HFF-Myc (cell line): ENCODE measurements at regions not wholly inside any gene's neighbourhood (a gene's known extent, or its start where the extent isn't known, plus 50 kb on each side); places are given as distances from the start of the nearest gene placed in this dataset.

ENCODE experiments used
- DNase-seq: peaks from one replicate; pipeline ENCODE4 v3.0.0-alpha.2; 2011; ENCODE audit warnings: low read depth; ENCODE audit errors: extremely low read depth
- H3K4me3 ChIP-seq: replicated peaks from 2 replicates; pipeline ENCODE4 v1.5.1; 2011; ENCODE audit warnings: low read depth, mild to moderate bottlenecking, control low read depth, low read length
- CTCF ChIP-seq: IDR thresholded peaks from 2 replicates; pipeline ENCODE4 v1.5.1; 2012; ENCODE audit warnings: mild to moderate bottlenecking, low read depth, low read length, control low read depth; ENCODE audit errors: missing control alignments

- TF ChIP-seq CTCF = no peak
- no peak overlapping the region for H3K4me3 ChIP-seq
- DNase-seq = no peak
These were observed 332.5 kb upstream of the NCAM1 start for GRCh38 chr11:112628676-112629075.

- no peak for TF ChIP-seq CTCF
- H3K4me3 ChIP-seq = no peak overlapping the region
- DNase-seq = no peak
These were observed 330.7 kb upstream of the NCAM1 start for GRCh38 chr11:112630496-112630895.

GRCh38 chr11:112631333-112631732 lies 329.9 kb upstream of the NCAM1 start:
- DNase-seq = no peak
- no peak overlapping the region for H3K4me3 ChIP-seq
- TF ChIP-seq CTCF = no peak

- TF ChIP-seq CTCF = no peak
- H3K4me3 ChIP-seq = no peak overlapping the region
- DNase-seq = no peak
These were observed 328.2 kb upstream of the NCAM1 start for GRCh38 chr11:112632866-112633505.

- TF ChIP-seq CTCF = no peak
- H3K4me3 ChIP-seq = no peak overlapping the region
- no peak for DNase-seq
These were observed 326.7 kb upstream of the NCAM1 start for GRCh38 chr11:112634551-112634950.

GRCh38 chr11:112634995-112635737 lies 326.1 kb upstream of the NCAM1 start:
- no peak for TF ChIP-seq CTCF
- H3K4me3 ChIP-seq = no peak overlapping the region
- DNase-seq = no peak
